ENCODE measurements at regions not wholly inside any gene's neighbourhood (a gene's known extent, or its start where the extent isn't known, plus 50 kb on each side); places are given as distances from the start of the nearest gene placed in this dataset.
A peak's percentile ranks its signal among the peaks of the same experiment; 100 is the strongest.
"Not testable (repeated sequence)": the region's sequence is repeated elsewhere in the genome, so short reads cannot be mapped to it uniquely, and the experiment has no call there.

- H3K4me2 ChIP-seq (ENCODE audit: low read length); H3K27me3 ChIP-seq (ENCODE audit: control insufficient read depth, insufficient read depth, low read length); H3K4me3 ChIP-seq (ENCODE audit: low read length); H3K4me1 ChIP-seq (ENCODE audit: control insufficient read depth, insufficient read depth, low read length); H3K9me3 ChIP-seq (replicated peaks; ENCODE audit: low read length); H3K9ac ChIP-seq (ENCODE audit: low read depth, low read length); H3K36me3 ChIP-seq (ENCODE audit: insufficient read depth, low read length): not testable (repeated sequence)
Measured at GRCh38 chr10:46753763-46754162, 157.5 kb upstream of the PTPN20 start.

- H3K4me1 ChIP-seq (ENCODE audit: control insufficient read depth, insufficient read depth, low read length); H3K4me3 ChIP-seq (ENCODE audit: low read length); H3K27me3 ChIP-seq (ENCODE audit: control insufficient read depth, insufficient read depth, low read length); H3K4me2 ChIP-seq (ENCODE audit: low read length); H3K9ac ChIP-seq (ENCODE audit: low read depth, low read length); H3K36me3 ChIP-seq (ENCODE audit: insufficient read depth, low read length); H3K9me3 ChIP-seq (replicated peaks; ENCODE audit: low read length): not testable (repeated sequence)
Measured at GRCh38 chr10:46761471-46761870, 149.8 kb upstream of the PTPN20 start.

GRCh38 chr10:46768515-46769291 is 142.5 kb upstream of the PTPN20 start:
- not testable (repeated sequence) for H3K9me3 ChIP-seq (replicated peaks; ENCODE audit: low read length); H3K36me3 ChIP-seq (ENCODE audit: insufficient read depth, low read length); H3K4me3 ChIP-seq (ENCODE audit: low read length); H3K4me2 ChIP-seq (ENCODE audit: low read length); H3K27me3 ChIP-seq (ENCODE audit: control insufficient read depth, insufficient read depth, low read length); H3K9ac ChIP-seq (ENCODE audit: low read depth, low read length); H3K4me1 ChIP-seq (ENCODE audit: control insufficient read depth, insufficient read depth, low read length)

- H3K36me3 ChIP-seq (ENCODE audit: insufficient read depth, low read length); H3K4me3 ChIP-seq (ENCODE audit: low read length); H3K9ac ChIP-seq (ENCODE audit: low read depth, low read length); H3K9me3 ChIP-seq (replicated peaks; ENCODE audit: low read length); H3K4me2 ChIP-seq (ENCODE audit: low read length); H3K27me3 ChIP-seq (ENCODE audit: control insufficient read depth, insufficient read depth, low read length); H3K4me1 ChIP-seq (ENCODE audit: control insufficient read depth, insufficient read depth, low read length): not testable (repeated sequence)
Measured at GRCh38 chr10:46773178-46773896, 137.9 kb upstream of the PTPN20 start.

- H3K36me3 ChIP-seq (ENCODE audit: insufficient read depth, low read length); H3K9ac ChIP-seq (ENCODE audit: low read depth, low read length); H3K9me3 ChIP-seq (replicated peaks; ENCODE audit: low read length); H3K4me2 ChIP-seq (ENCODE audit: low read length); H3K4me1 ChIP-seq (ENCODE audit: control insufficient read depth, insufficient read depth, low read length); H3K4me3 ChIP-seq (ENCODE audit: low read length); H3K27me3 ChIP-seq (ENCODE audit: control insufficient read depth, insufficient read depth, low read length): not testable (repeated sequence)
Measured at GRCh38 chr10:46773897-46774236, 137.4 kb upstream of the PTPN20 start.

DNA sequence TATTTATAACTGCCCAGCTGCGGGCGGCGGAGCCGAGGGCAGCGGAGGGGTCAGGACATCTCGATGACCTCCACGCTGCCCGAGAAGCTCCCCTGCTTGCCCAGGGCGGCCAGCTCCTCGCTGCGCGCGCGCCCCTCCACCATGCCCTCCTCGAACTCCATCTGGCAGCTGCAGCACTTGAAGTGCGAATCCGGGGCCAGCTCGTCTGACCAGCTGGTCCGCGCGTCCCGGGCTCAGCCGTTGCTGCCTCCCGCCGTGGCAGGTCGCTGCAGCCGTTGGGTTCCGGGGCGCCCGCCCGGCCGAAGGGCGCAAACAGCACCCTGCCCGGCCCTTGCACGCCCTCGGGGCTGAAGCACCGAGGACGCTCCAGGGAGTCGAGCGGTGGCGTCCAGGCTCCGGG is 136.9 kb upstream of the PTPN20 start:
- H3K4me1 ChIP-seq (ENCODE audit: control insufficient read depth, insufficient read depth, low read length); H3K4me2 ChIP-seq (ENCODE audit: low read length); H3K36me3 ChIP-seq (ENCODE audit: insufficient read depth, low read length); H3K9me3 ChIP-seq (replicated peaks; ENCODE audit: low read length); H3K27me3 ChIP-seq (ENCODE audit: control insufficient read depth, insufficient read depth, low read length); H3K4me3 ChIP-seq (ENCODE audit: low read length); H3K9ac ChIP-seq (ENCODE audit: low read depth, low read length): not testable (repeated sequence)

DNA sequence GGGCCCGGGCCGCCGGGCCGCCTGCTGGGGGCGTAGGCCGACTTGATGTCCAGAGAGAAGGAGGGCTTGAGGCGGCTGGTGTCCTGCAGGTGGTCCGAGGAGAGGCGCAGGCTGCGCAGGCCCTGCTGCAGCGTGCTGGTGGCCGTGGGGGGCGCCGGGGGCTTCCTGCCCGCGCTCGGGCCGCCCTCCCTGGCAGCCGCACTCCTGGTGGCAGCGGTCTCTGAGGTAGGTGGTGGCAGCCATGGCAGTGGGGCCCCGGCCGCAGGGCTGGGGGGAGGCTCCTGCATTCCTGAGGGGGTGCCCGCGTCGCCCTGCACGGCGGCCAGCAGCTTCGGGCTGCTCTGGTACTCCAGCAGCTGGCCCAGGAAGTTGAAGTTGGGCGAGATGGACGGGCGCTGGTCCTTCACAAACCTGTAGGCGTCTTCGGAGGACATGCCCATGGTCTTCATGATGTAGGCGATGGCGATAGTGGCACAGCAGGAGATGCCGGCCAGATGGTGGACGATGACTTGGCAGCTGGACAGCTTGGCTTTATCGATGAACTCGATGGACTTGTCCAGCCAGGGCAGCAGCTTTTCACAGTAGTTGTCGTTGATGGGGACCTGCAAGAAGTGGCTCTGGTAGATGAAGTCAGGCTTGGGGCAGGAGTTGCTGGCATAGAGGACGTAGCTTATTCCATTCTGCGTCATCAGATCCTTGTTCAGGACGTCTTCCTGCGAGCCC is 136.1 kb upstream of the PTPN20 start:
- not testable (repeated sequence) for H3K9ac ChIP-seq (ENCODE audit: low read depth, low read length); H3K9me3 ChIP-seq (replicated peaks; ENCODE audit: low read length); H3K4me2 ChIP-seq (ENCODE audit: low read length); H3K4me3 ChIP-seq (ENCODE audit: low read length); H3K27me3 ChIP-seq (ENCODE audit: control insufficient read depth, insufficient read depth, low read length); H3K36me3 ChIP-seq (ENCODE audit: insufficient read depth, low read length); H3K4me1 ChIP-seq (ENCODE audit: control insufficient read depth, insufficient read depth, low read length)

DNA sequence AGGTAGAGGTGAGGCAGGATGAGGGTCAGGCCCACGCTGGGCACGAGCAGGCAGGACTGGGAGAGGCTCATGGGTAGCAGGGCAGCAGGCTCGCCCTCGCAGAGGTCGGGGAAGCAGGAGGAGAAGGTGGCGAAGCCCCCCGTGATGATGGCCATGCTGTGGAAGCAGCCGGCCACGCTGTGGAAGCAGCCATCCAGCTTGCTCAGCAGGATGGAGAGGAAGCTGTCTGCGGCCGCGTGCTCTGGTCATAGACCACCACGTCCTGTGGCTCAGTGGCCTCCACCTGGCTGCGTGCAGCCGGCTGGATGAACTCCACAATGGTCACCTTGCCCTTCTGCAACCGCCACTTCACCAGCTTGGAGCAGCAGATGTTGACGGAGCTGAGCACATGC is 135.6 kb upstream of the PTPN20 start:
- not testable (repeated sequence) for H3K4me3 ChIP-seq (ENCODE audit: low read length); H3K36me3 ChIP-seq (ENCODE audit: insufficient read depth, low read length); H3K9me3 ChIP-seq (replicated peaks; ENCODE audit: low read length); H3K4me2 ChIP-seq (ENCODE audit: low read length); H3K27me3 ChIP-seq (ENCODE audit: control insufficient read depth, insufficient read depth, low read length); H3K4me1 ChIP-seq (ENCODE audit: control insufficient read depth, insufficient read depth, low read length); H3K9ac ChIP-seq (ENCODE audit: low read depth, low read length)

- not testable (repeated sequence) for H3K27me3 ChIP-seq (ENCODE audit: control insufficient read depth, insufficient read depth, low read length); H3K9me3 ChIP-seq (replicated peaks; ENCODE audit: low read length); H3K9ac ChIP-seq (ENCODE audit: low read depth, low read length); H3K4me3 ChIP-seq (ENCODE audit: low read length); H3K36me3 ChIP-seq (ENCODE audit: insufficient read depth, low read length)
- Histone ChIP-seq H3K4me2 (ENCODE audit: low read length) (peak overlapping the region; percentile 41), H3K4me1 (ENCODE audit: control insufficient read depth, insufficient read depth, low read length) (peaks cover 18% of the 10 kb centered on the region)
Measured at GRCh38 chr10:46779571-46779970, 131.7 kb upstream of the PTPN20 start.

DNA sequence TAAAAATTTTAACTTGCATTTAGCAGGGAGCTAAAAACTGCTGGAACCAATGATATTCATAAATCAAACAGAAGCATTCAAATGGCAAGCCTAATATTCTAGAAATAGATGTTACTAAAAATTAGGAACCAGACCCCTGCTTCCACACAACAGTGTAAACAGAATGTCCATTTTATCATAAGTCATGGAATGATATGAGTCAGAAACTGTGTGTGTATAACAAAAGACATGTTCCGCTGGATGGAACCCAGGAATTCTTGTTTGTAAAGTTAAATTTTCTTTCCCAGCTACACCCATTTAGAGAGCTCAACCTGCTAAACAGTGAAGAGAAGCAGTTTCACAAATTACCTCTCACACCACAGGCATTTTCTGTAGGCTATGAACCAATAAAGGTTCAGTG is 131.1 kb upstream of the PTPN20 start:
- H3K27me3 ChIP-seq (ENCODE audit: control insufficient read depth, insufficient read depth, low read length); H3K9me3 ChIP-seq (replicated peaks; ENCODE audit: low read length): not testable (repeated sequence)

DNA sequence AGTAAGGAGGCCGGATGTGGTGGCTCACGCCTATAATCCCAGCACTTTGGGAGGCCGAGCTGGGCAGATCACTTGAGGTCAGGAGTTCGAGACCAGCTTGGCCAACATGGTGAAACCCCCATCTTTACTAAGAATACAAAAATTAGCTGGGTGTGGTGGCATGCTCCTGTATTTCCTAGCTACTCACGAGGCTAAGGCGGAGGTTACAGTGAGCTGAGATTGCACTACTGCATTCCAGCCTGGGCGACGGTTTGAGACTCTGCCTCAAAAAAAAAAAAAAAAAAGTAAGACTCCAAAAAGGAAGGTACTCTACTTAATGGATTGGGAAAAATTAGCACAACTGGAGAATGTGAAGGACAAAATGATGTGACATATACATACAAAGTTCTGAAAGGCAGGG is 130.2 kb upstream of the PTPN20 start:
- H3K4me3 ChIP-seq (ENCODE audit: low read length); H3K27me3 ChIP-seq (ENCODE audit: control insufficient read depth, insufficient read depth, low read length); H3K9me3 ChIP-seq (replicated peaks; ENCODE audit: low read length); H3K36me3 ChIP-seq (ENCODE audit: insufficient read depth, low read length); H3K4me2 ChIP-seq (ENCODE audit: low read length); H3K9ac ChIP-seq (ENCODE audit: low read depth, low read length): not testable (repeated sequence)
- H3K4me1 ChIP-seq (ENCODE audit: control insufficient read depth, insufficient read depth, low read length): peaks cover 18% of the 10 kb centered on the region

More for the DNA sequence above, 131.1 kb upstream of the PTPN20 start:
- Histone ChIP-seq H3K9ac (ENCODE audit: low read depth, low read length) (peak overlapping the region; percentile 56), H3K4me1 (ENCODE audit: control insufficient read depth, insufficient read depth, low read length) (peaks cover 18% of the 10 kb centered on the region), H3K4me2 (ENCODE audit: low read length) (peak overlapping the region; percentile 56)
- not testable (repeated sequence) for H3K4me3 ChIP-seq (ENCODE audit: low read length); H3K36me3 ChIP-seq (ENCODE audit: insufficient read depth, low read length)

All from skeletal muscle satellite cell (primary cell).